GM18951 (cell line): ENCODE measurements at regions not wholly inside any gene's neighbourhood (a gene's known extent, or its start where the extent isn't known, plus 50 kb on each side); places are given as distances from the start of the nearest gene placed in this dataset.
"Not testable (repeated sequence)": the region's sequence is repeated elsewhere in the genome, so short reads cannot be mapped to it uniquely, and the experiment has no call there.

Experiments
- POLR2A ChIP-seq: IDR thresholded peaks from 4 replicates; pipeline ENCODE4 v1.6.1; 2011; ENCODE audit warnings: mild to moderate bottlenecking; ENCODE audit not compliant: insufficient read length, insufficient read depth; ENCODE audit errors: extremely low read depth
- in situ Hi-C: fragments of 300-500 bp; cut with MboI; formaldehyde crosslinking; loops from one replicate; pipeline ENCODE4 v1.12.0; 2022; ENCODE audit warnings: low sequenced_read_pairs, mixed read lengths, inconsistent platforms; ENCODE audit not compliant: unreplicated experiment

DNA sequence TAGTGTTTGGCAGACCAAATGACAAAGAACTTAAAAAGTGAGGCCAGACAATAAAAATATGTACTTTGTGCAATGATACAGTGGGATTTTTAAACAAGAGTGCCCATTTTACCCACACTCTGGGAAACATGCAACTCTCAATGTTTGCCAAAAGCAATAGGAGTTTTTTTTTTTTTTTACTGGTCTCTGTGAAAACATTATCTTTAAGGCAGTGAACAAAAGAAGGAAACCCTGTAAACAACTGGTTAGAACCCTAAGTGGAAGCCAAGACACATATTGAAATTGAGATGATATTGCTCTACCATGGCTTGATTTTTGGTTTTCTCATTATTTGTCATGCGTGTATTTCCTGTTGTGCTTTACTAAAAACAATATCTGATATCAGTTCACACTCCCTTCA, 67.2 kb upstream of the PPP3CA start:
- in situ Hi-C loops = no loop called here
- TF ChIP-seq POLR2A = no peak

DNA sequence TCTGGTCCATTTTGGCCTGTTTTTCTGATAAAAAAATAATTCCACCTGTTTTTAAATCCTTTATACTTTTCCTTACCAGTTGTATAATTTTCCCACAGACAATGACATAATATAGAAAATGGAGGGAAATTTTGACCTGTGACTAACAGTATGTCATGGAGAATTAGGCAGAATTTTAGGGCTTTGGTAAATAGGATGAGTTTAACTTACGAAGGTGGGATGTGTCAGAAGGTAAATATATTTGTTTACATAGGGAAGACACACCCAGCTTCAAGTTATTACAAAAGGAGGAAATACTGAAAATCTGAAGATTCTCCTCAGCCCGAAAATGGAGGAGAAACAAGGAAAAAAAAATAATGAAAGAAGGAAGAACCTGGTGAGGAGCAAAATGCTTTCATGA, 64.6 kb upstream of the PPP3CA start:
- in situ Hi-C loops = no loop called here
- no peak for TF ChIP-seq POLR2A

GRCh38 chr4:101411281-101411910, 64.1 kb upstream of the PPP3CA start:
- in situ Hi-C loops = not testable (repeated sequence)

GRCh38 chr4:101400096-101400495, 52.8 kb upstream of the PPP3CA start:
- in situ Hi-C loops = no loop called here
- no peak for TF ChIP-seq POLR2A

DNA sequence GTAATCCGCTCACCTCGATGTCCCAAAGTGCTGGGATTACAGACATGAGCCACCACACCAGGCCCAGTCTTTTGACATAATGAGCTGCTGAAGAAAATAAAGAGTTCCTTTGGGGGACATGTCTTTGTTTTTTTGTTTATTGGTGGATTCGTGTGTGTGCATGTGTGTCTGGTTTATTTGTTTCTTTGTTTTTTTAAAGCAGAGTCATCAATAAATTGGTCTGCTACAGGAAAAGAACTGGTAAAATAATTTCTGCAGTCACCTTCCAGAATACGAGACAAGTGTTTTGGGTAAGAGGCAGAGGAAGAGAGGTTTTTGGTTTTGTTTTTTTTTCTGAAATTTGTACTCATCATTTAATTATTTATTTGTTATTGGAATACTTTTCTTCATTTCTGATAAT, 51.5 kb upstream of the PPP3CA start:
- in situ Hi-C loops = no loop called here
- TF ChIP-seq POLR2A = no peak
